Stimulated activated CD8-positive, alpha-beta memory T cell treated with anti-CD3 and anti-CD28 coated beads, Interleukin-7, amount 100 ng/mL, for 1 hour (primary cell): ENCODE measurements at regions not wholly inside any gene's neighbourhood (a gene's known extent, or its start where the extent isn't known, plus 50 kb on each side); places are given as distances from the start of the nearest gene placed in this dataset.

Source experiments
- DNase-seq, 2 donors: peaks; one replicate each; pipeline ENCODE4 v3.0.0-alpha.2; 2020; ENCODE audit warnings: low read depth in 2 of 2

- no peak for DNase-seq
Measured at GRCh38 chr21:27145134-27145798, 178.4 kb upstream of the ADAMTS5 start.

GRCh38 chr21:27143476-27143875 lies 176.6 kb upstream of the ADAMTS5 start:
- no peak for DNase-seq

- DNase-seq: no peak
Measured at GRCh38 chr21:27139526-27139925, 172.6 kb upstream of the ADAMTS5 start.

- DNase-seq: no peak
Measured at GRCh38 chr21:27134516-27134915, 167.6 kb upstream of the ADAMTS5 start.

- DNase-seq: no peak
Measured at GRCh38 chr21:27132266-27132665, 165.4 kb upstream of the ADAMTS5 start.

GRCh38 chr21:27130154-27130553 lies 163.3 kb upstream of the ADAMTS5 start:
- DNase-seq: no peak

GRCh38 chr21:27129694-27130093 lies 162.8 kb upstream of the ADAMTS5 start:
- no peak for DNase-seq

GRCh38 chr21:27129215-27129614 lies 162.3 kb upstream of the ADAMTS5 start:
- no peak for DNase-seq

GRCh38 chr21:27126140-27126539 lies 159.3 kb upstream of the ADAMTS5 start:
- no peak for DNase-seq

GRCh38 chr21:27122686-27123085 lies 155.8 kb upstream of the ADAMTS5 start:
- DNase-seq: no peak

GRCh38 chr21:27114111-27114510 lies 147.2 kb upstream of the ADAMTS5 start:
- DNase-seq: no peak

- DNase-seq: no peak
Measured at GRCh38 chr21:27112186-27112585, 145.3 kb upstream of the ADAMTS5 start.

- DNase-seq: no peak
Measured at GRCh38 chr21:27110956-27111355, 144.1 kb upstream of the ADAMTS5 start.

- no peak for DNase-seq
Measured at GRCh38 chr21:27108701-27109100, 141.8 kb upstream of the ADAMTS5 start.

GRCh38 chr21:27108228-27108627 lies 141.3 kb upstream of the ADAMTS5 start:
- DNase-seq: no peak

GRCh38 chr21:27104846-27105431 lies 138.1 kb upstream of the ADAMTS5 start:
- DNase-seq: no peak

- no peak for DNase-seq
Measured at GRCh38 chr21:27103768-27104167, 136.9 kb upstream of the ADAMTS5 start.

GRCh38 chr21:27101523-27101922 lies 134.6 kb upstream of the ADAMTS5 start:
- no peak for DNase-seq

- DNase-seq: no peak
Measured at GRCh38 chr21:27094184-27094948, 127.5 kb upstream of the ADAMTS5 start.

GRCh38 chr21:27086630-27087029 lies 119.7 kb upstream of the ADAMTS5 start:
- no peak for DNase-seq

- no peak for DNase-seq
Measured at GRCh38 chr21:27086186-27086585, 119.3 kb upstream of the ADAMTS5 start.

GRCh38 chr21:27085387-27085786 lies 118.5 kb upstream of the ADAMTS5 start:
- no peak for DNase-seq

- no peak for DNase-seq
Measured at GRCh38 chr21:27083144-27083543, 116.3 kb upstream of the ADAMTS5 start.
